Activated T-helper 2 cell treated with anti-CD3 and anti-CD28 coated beads, Interferon-gamma antibody, Interleukin-2, Interleukin-4, amounts not matched to agents 10 μg/mL and 5 μg/mL and 100 μg/mL, durations not matched to agents 14 hours and 24 hours and 36 hours (primary cell): ENCODE measurements at regions not wholly inside any gene's neighbourhood (a gene's known extent, or its start where the extent isn't known, plus 50 kb on each side); places are given as distances from the start of the nearest gene placed in this dataset.

Experiments used
- DNase-seq: peaks from one replicate; pipeline ENCODE4 v3.0.0; 2021; ENCODE audit warnings: low spot score
- H3K27ac Mint-ChIP-seq: one replicate; pipeline ENCODE4 v1.8.0; 2021; ENCODE audit warnings: mixed read lengths
- H3K27me3 Mint-ChIP-seq: one replicate; pipeline ENCODE4 v1.8.0; 2021; ENCODE audit warnings: low read depth, mixed read lengths
- H3K36me3 Mint-ChIP-seq: one replicate; pipeline ENCODE4 v1.8.0; 2021; ENCODE audit warnings: low read depth, mixed read lengths
- H3K4me1 Mint-ChIP-seq: one replicate; pipeline ENCODE4 v1.8.0; 2021; ENCODE audit warnings: low read depth, mixed read lengths
- H3K4me3 Mint-ChIP-seq: one replicate; pipeline ENCODE4 v1.8.0; 2021; ENCODE audit warnings: low read depth, mild to moderate bottlenecking, moderate library complexity, mixed read lengths
- H3K9me3 Mint-ChIP-seq: one replicate; pipeline ENCODE4 v1.8.0; 2021; ENCODE audit warnings: mixed read lengths
- intact Hi-C: fragments of 100-400 bp; cut with micrococcal nuclease; formaldehyde crosslinking; loops from one replicate; pipeline ENCODE4 v1.15.1; 2023

DNA sequence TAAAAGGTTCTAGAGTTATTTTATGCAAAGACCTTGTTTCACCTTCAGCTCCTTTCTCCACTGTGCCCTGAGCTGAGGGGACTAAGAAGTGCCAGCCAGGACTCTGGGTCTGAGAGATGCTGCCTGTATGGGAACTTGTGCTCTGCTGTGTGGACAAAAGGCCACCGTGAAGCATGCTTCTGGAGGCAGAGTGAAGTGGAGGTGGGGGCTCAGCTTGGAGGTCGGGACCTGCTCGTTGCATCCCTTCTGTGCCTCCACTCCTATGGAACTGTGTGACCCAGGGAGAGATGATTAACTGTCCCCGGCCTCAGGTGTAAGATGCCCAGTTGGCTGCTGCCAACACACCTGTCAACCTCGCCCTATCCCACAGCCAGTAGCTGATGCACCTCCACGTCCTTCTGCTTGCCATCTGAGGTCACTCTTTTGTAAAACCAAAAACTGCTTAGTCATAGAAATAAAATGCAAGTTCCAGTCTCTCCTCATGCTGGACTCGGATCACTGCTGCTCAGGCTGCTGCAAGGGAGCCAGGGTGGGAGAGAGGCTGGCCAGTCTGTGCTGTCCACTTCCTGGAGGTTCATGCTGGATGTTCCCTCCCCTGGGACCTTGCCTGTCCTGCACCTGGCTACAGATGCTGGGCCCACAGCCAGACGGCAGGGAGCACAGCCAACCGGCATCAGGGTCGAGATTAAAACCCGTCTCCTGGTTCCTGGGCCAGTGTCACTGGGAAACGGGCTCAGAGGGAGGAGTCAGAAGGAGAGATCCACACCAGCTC lies 113.2 kb downstream of the ACKR3 start:
- Mint-ChIP-seq H3K27ac (no peak overlapping the region), H3K4me1 (no peaks in the 10 kb centered on the region), H3K27me3 (no peaks in the 10 kb centered on the region), H3K9me3 (no peaks in the 10 kb centered on the region), H3K36me3 (no peaks in the 10 kb centered on the region), H3K4me3 (no peak overlapping the region)
- intact Hi-C loops: no loop called here
- no peak for DNase-seq

DNA sequence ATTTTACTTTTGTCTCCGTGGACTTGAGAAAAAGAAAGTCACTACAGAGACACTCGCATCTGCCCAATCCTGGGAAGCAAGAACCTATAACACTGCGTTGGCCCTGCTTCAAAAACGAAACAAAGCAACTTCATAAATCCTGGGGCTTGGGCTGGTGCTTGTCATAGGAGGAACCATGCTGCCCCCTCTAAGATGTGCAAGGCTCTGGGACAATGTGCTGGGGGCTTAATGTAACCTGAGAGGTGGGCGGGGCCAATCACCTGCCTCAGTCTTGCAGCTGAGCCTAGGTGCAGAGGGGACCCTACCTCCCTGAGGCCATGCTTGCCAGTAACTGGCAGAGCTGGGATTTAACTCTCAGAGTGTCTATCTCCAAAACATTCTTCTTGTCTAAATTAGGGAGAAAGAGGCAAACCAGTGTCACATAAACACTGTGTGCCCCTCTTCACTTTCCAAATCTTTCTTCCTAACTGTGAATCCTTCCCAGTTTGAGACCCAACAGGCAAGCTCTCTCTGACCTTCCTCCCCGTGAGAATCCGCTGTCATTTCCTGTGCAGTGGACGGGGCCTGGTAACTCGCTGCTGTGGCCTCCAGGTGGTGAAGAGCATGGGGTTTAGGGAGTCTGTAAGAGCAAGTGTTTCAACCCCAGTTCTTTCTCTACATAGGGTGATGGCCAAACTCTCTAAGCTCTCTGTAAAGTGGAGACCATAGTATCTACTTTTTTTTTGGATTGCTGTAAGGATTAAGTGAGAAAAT lies 115.1 kb downstream of the ACKR3 start:
- no peak overlapping the region for H3K27ac Mint-ChIP-seq
- intact Hi-C loops: no loop called here
- H3K27me3 Mint-ChIP-seq: peaks cover 1% of the 10 kb centered on the region
- H3K4me1 Mint-ChIP-seq: no peaks in the 10 kb centered on the region
- no peaks in the 10 kb centered on the region for H3K36me3 Mint-ChIP-seq
- DNase-seq: no peak
- H3K4me3 Mint-ChIP-seq: no peak overlapping the region
- no peaks in the 10 kb centered on the region for H3K9me3 Mint-ChIP-seq

GRCh38 chr2:236685361-236685760 lies 115.7 kb downstream of the ACKR3 start:
- no peak for DNase-seq
- H3K27me3 Mint-ChIP-seq: peaks cover 1% of the 10 kb centered on the region
- H3K4me3 Mint-ChIP-seq: no peak overlapping the region
- no peaks in the 10 kb centered on the region for H3K9me3 Mint-ChIP-seq
- intact Hi-C loops: no loop called here
- H3K4me1 Mint-ChIP-seq: no peaks in the 10 kb centered on the region
- H3K27ac Mint-ChIP-seq: no peak overlapping the region
- no peaks in the 10 kb centered on the region for H3K36me3 Mint-ChIP-seq

- H3K27me3 Mint-ChIP-seq: peaks cover 1% of the 10 kb centered on the region
- H3K9me3 Mint-ChIP-seq: no peaks in the 10 kb centered on the region
- no peak overlapping the region for H3K4me3 Mint-ChIP-seq
- H3K36me3 Mint-ChIP-seq: no peaks in the 10 kb centered on the region
- intact Hi-C loops: no loop called here
- H3K27ac Mint-ChIP-seq: no peak overlapping the region
- DNase-seq: no peak
- H3K4me1 Mint-ChIP-seq: no peaks in the 10 kb centered on the region
Measured at GRCh38 chr2:236685979-236686520, 116.4 kb downstream of the ACKR3 start.

- H3K4me1 Mint-ChIP-seq: no peaks in the 10 kb centered on the region
- no peak overlapping the region for H3K27ac Mint-ChIP-seq
- intact Hi-C loops: no loop called here
- H3K36me3 Mint-ChIP-seq: no peaks in the 10 kb centered on the region
- H3K9me3 Mint-ChIP-seq: no peaks in the 10 kb centered on the region
- no peak for DNase-seq
- peaks cover 1% of the 10 kb centered on the region for H3K27me3 Mint-ChIP-seq
- no peak overlapping the region for H3K4me3 Mint-ChIP-seq
Measured at GRCh38 chr2:236686561-236686960, 116.9 kb downstream of the ACKR3 start.

DNA sequence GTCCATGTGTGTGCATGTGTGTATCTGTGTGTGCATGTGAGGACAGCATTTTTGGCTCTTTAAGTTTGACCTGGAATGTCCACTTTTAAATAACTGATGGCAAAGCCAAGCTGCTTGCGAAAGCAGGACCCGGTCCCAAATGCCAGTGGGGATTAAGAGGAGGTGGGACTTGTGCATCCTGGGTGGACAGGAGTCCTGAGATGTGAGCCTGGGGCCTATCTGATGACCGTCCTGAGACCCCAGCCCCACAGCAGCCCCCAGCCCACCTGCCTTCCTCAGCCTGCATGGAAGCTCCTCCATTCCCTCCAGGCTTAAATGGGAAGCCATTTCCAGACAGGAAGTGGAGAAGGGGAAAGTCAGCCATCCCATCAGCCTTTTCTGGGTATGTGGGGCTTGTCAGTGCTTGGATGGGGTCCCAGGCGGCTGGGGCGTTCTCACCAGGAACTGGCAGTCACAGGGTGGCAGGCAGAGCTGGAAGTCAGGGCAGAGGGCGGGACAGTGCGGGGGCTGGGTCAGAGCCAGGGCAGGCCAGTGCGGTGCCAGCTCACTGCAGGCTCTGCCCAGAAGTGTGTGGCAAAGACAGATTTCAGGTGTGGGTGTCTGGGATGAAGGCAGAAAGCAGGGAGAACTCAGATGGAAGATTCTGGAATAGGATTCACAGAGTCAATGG lies 117.8 kb downstream of the ACKR3 start:
- DNase-seq: no peak
- Mint-ChIP-seq H3K27me3 (peaks cover 1% of the 10 kb centered on the region), H3K9me3 (no peaks in the 10 kb centered on the region), H3K27ac (no peak overlapping the region), H3K4me1 (no peaks in the 10 kb centered on the region), H3K4me3 (no peak overlapping the region), H3K36me3 (no peaks in the 10 kb centered on the region)
- intact Hi-C loops: no loop called here

- intact Hi-C loops: no loop called here
- Mint-ChIP-seq H3K36me3 (no peaks in the 10 kb centered on the region), H3K4me1 (no peaks in the 10 kb centered on the region), H3K27ac (no peak overlapping the region), H3K9me3 (no peaks in the 10 kb centered on the region), H3K27me3 (peaks cover 1% of the 10 kb centered on the region), H3K4me3 (no peak overlapping the region)
- DNase-seq: no peak
Measured at GRCh38 chr2:236688157-236688556, 118.5 kb downstream of the ACKR3 start.

- H3K36me3 Mint-ChIP-seq: no peaks in the 10 kb centered on the region
- H3K27me3 Mint-ChIP-seq: peaks cover 1% of the 10 kb centered on the region
- no peaks in the 10 kb centered on the region for H3K4me1 Mint-ChIP-seq
- no peak overlapping the region for H3K27ac Mint-ChIP-seq
- no peaks in the 10 kb centered on the region for H3K9me3 Mint-ChIP-seq
- DNase-seq: no peak
- intact Hi-C loops: no loop called here
- no peak overlapping the region for H3K4me3 Mint-ChIP-seq
Measured at GRCh38 chr2:236688563-236689392, 119.2 kb downstream of the ACKR3 start.

GRCh38 chr2:236689393-236689700 lies 119.7 kb downstream of the ACKR3 start:
- intact Hi-C loops: no loop called here
- Mint-ChIP-seq H3K36me3 (no peaks in the 10 kb centered on the region), H3K4me1 (no peaks in the 10 kb centered on the region), H3K4me3 (no peak overlapping the region), H3K27me3 (peaks cover 1% of the 10 kb centered on the region), H3K9me3 (no peaks in the 10 kb centered on the region), H3K27ac (no peak overlapping the region)
- no peak for DNase-seq

DNA sequence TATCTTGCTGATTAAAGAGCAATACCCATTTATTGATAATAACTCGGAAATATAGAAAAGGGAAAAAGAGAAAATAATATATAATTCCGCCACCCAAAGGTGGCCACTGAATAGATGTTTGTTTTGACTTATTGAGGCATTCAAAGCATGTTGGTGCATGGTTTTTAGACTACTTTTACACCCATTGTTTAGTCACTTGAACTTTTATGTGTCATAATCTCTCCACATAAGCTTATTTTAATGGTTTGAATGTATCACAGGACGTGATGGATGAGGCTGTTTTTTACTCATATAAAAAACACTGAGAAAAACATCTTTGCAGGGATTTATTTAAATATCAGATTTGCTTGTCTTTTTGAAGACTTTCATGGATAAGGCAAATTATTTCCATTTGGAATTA lies 120.4 kb downstream of the ACKR3 start:
- Mint-ChIP-seq H3K4me3 (no peak overlapping the region), H3K27ac (no peak overlapping the region), H3K36me3 (no peaks in the 10 kb centered on the region), H3K4me1 (no peaks in the 10 kb centered on the region), H3K9me3 (no peaks in the 10 kb centered on the region), H3K27me3 (peaks cover 1% of the 10 kb centered on the region)
- intact Hi-C loops: no loop called here
- no peak for DNase-seq

GRCh38 chr2:236690726-236691125 lies 121.1 kb downstream of the ACKR3 start:
- no peak overlapping the region for H3K27ac Mint-ChIP-seq
- H3K9me3 Mint-ChIP-seq: no peaks in the 10 kb centered on the region
- H3K27me3 Mint-ChIP-seq: peaks cover 1% of the 10 kb centered on the region
- H3K4me1 Mint-ChIP-seq: no peaks in the 10 kb centered on the region
- intact Hi-C loops: no loop called here
- no peak overlapping the region for H3K4me3 Mint-ChIP-seq
- DNase-seq: no peak
- H3K36me3 Mint-ChIP-seq: no peaks in the 10 kb centered on the region

DNA sequence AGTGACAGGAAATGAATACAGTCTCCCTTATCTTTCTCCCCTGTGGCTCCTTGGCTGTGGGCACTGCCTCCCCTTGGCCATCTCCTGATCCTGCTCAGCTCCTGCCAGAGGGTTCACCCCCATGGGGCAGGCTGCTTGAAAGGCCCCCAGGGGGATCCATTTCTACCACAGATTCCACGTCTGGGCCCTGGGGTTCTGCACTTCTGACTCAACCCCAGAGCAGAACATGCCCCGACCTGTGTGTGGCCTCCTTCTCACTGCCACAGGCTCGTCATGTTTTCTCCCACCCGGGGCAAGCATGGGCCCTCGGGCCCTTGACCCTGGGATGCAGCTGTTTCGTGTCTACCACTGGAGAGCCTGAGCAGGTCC lies 122.2 kb downstream of the ACKR3 start:
- intact Hi-C loops: no loop called here
- H3K4me3 Mint-ChIP-seq: no peak overlapping the region
- H3K9me3 Mint-ChIP-seq: no peaks in the 10 kb centered on the region
- no peaks in the 10 kb centered on the region for H3K4me1 Mint-ChIP-seq
- H3K27ac Mint-ChIP-seq: no peak overlapping the region
- H3K27me3 Mint-ChIP-seq: peaks cover 1% of the 10 kb centered on the region
- H3K36me3 Mint-ChIP-seq: no peaks in the 10 kb centered on the region
- no peak for DNase-seq
